Trophoblast cell (in vitro differentiated cells and primary cell): ENCODE measurements at regions not wholly inside any gene's neighbourhood (a gene's known extent, or its start where the extent isn't known, plus 50 kb on each side); places are given as distances from the start of the nearest gene placed in this dataset.

Experiments
- DNase-seq, 2 donors: peaks; one replicate each; pipeline ENCODE4 v3.0.0-alpha.2; 2016
- H2AFZ ChIP-seq: 2 replicates; pipeline ENCODE4 v1.6.1; 2013; ENCODE audit warnings: low read length, moderate library complexity, mild to moderate bottlenecking; ENCODE audit not compliant: insufficient read depth, poor library complexity
- H2AK5ac ChIP-seq: 2 replicates; pipeline ENCODE4 v1.6.1; 2013; ENCODE audit warnings: mild to moderate bottlenecking, low read length
- H2BK120ac ChIP-seq: 2 replicates; pipeline ENCODE4 v1.6.1; 2013; ENCODE audit warnings: low read length, mild to moderate bottlenecking, moderate library complexity; ENCODE audit not compliant: insufficient read depth, poor library complexity
- H2BK12ac ChIP-seq: 2 replicates; pipeline ENCODE4 v1.6.1; 2013; ENCODE audit warnings: mild to moderate bottlenecking, low read length, moderate library complexity
- H2BK5ac ChIP-seq: 2 replicates; pipeline ENCODE4 v1.6.1; 2013; ENCODE audit warnings: low read length, low read depth, moderate library complexity, mild to moderate bottlenecking; ENCODE audit not compliant: poor library complexity
- H3K14ac ChIP-seq: 2 replicates; pipeline ENCODE4 v1.6.1; 2013; ENCODE audit warnings: mild to moderate bottlenecking, low read length
- H3K18ac ChIP-seq: 2 replicates; pipeline ENCODE4 v1.6.1; 2013; ENCODE audit warnings: mild to moderate bottlenecking, low read length
- H3K23ac ChIP-seq: 2 replicates; pipeline ENCODE4 v1.6.1; 2013; ENCODE audit warnings: low read length
- H3K27ac ChIP-seq: 2 replicates; pipeline ENCODE4 v1.5.1; 2013; ENCODE audit warnings: low read depth, mild to moderate bottlenecking, inconsistent platforms, low read length, moderate library complexity
- H3K27me3 ChIP-seq: 2 replicates; pipeline ENCODE4 v1.6.1; 2013; ENCODE audit warnings: inconsistent platforms, mild to moderate bottlenecking, low read length, moderate library complexity; ENCODE audit not compliant: insufficient read depth
- H3K36me3 ChIP-seq, 2 experiments: 1 replicate in 1 of 2; 2 replicates in 1 of 2; pipeline ENCODE4 v1.6.1; 2013; ENCODE audit warnings: low read length in 2 of 2, mild to moderate bottlenecking in 2 of 2, moderate library complexity in 1 of 2; ENCODE audit not compliant: insufficient read depth in 2 of 2, control insufficient read depth in 1 of 2
- H3K4ac ChIP-seq: 2 replicates; pipeline ENCODE4 v1.6.1; 2013; ENCODE audit warnings: low read depth, mild to moderate bottlenecking, low read length, moderate library complexity
- H3K4me1 ChIP-seq, 2 experiments: 1 replicate in 1 of 2; 2 replicates in 1 of 2; pipeline ENCODE4 v1.6.1; 2013; ENCODE audit warnings: low read length in 2 of 2, mild to moderate bottlenecking in 2 of 2, moderate library complexity in 1 of 2; ENCODE audit not compliant: insufficient read depth in 2 of 2, control insufficient read depth in 1 of 2
- H3K4me2 ChIP-seq: 2 replicates; pipeline ENCODE4 v1.6.1; 2013; ENCODE audit warnings: inconsistent platforms, mild to moderate bottlenecking, low read length, moderate library complexity
- H3K4me3 ChIP-seq: 2 replicates; pipeline ENCODE4 v1.5.1; 2013; ENCODE audit warnings: mild to moderate bottlenecking, low read depth, low read length, inconsistent platforms
- H3K79me1 ChIP-seq: one replicate; pipeline ENCODE4 v1.6.1; 2013; ENCODE audit warnings: low read length
- H3K79me2 ChIP-seq: 2 replicates; pipeline ENCODE4 v1.6.1; 2013; ENCODE audit warnings: low read length, mild to moderate bottlenecking; ENCODE audit not compliant: control insufficient read depth, insufficient read depth, poor library complexity
- H3K9ac ChIP-seq: 2 replicates; pipeline ENCODE4 v1.6.1; 2013; ENCODE audit warnings: mild to moderate bottlenecking, low read length
- H3K9me3 ChIP-seq: 2 replicates; pipeline ENCODE4 v1.6.1; 2013; ENCODE audit warnings: low read depth, mild to moderate bottlenecking, control low read depth, inconsistent platforms, low read length; ENCODE audit not compliant: insufficient read depth
- H4K12ac ChIP-seq: 2 replicates; pipeline ENCODE4 v1.6.1; 2013; ENCODE audit warnings: low read depth, mild to moderate bottlenecking, low read length, moderate library complexity
- H4K8ac ChIP-seq: 2 replicates; pipeline ENCODE4 v1.6.1; 2013; ENCODE audit warnings: low read depth, mild to moderate bottlenecking, low read length, moderate library complexity
- H4K91ac ChIP-seq: one replicate; pipeline ENCODE4 v1.6.1; 2013; ENCODE audit warnings: low read depth, mild to moderate bottlenecking, low read length, moderate library complexity
- WGBS: extraction: QIAGEN DNeasy Blood & Tissue Kit; methylation state at CpG from one replicate; pipeline ENCODE4 v1.1.7; 2013; ENCODE audit warnings: missing lambda C conversion rate; ENCODE audit not compliant: insufficient read length, insufficient coverage; ENCODE audit errors: extremely low coverage; 5-methylcytosine and 5-hydroxymethylcytosine counted together

GRCh38 chr6:12232821-12233220 lies 57.3 kb upstream of the EDN1 start:
- no peak overlapping the region for H2BK120ac ChIP-seq
- H3K18ac ChIP-seq, result no peak overlapping the region
- H3K4me1 ChIP-seq, result no peaks in the 10 kb centered on the region
- DNase-seq, result no peak
- no peaks in the 10 kb centered on the region for H3K79me1 ChIP-seq
- no peaks in the 10 kb centered on the region for H3K9me3 ChIP-seq
- no peak overlapping the region for H2AK5ac ChIP-seq
- H2BK5ac ChIP-seq, result no peak overlapping the region
- H3K4ac ChIP-seq, result no peak overlapping the region
- no peak overlapping the region for H3K4me3 ChIP-seq
- no peaks in the 10 kb centered on the region for H3K36me3 ChIP-seq
- no peak overlapping the region for H3K23ac ChIP-seq
- no peak overlapping the region for H3K9ac ChIP-seq
- no peak overlapping the region for H2AFZ ChIP-seq
- H2BK12ac ChIP-seq, result no peak overlapping the region
- no peak overlapping the region for H3K27ac ChIP-seq
- H3K4me2 ChIP-seq, result no peak overlapping the region
- WGBS, result no CpG with 5 or more reads among the region's 1 CpG
- H3K14ac ChIP-seq, result no peak overlapping the region
- no peak overlapping the region for H4K12ac ChIP-seq
- H3K79me2 ChIP-seq, result no peaks in the 10 kb centered on the region
- H4K8ac ChIP-seq, result no peak overlapping the region
- H4K91ac ChIP-seq, result no peak overlapping the region
- H3K27me3 ChIP-seq, result no peaks in the 10 kb centered on the region

DNA sequence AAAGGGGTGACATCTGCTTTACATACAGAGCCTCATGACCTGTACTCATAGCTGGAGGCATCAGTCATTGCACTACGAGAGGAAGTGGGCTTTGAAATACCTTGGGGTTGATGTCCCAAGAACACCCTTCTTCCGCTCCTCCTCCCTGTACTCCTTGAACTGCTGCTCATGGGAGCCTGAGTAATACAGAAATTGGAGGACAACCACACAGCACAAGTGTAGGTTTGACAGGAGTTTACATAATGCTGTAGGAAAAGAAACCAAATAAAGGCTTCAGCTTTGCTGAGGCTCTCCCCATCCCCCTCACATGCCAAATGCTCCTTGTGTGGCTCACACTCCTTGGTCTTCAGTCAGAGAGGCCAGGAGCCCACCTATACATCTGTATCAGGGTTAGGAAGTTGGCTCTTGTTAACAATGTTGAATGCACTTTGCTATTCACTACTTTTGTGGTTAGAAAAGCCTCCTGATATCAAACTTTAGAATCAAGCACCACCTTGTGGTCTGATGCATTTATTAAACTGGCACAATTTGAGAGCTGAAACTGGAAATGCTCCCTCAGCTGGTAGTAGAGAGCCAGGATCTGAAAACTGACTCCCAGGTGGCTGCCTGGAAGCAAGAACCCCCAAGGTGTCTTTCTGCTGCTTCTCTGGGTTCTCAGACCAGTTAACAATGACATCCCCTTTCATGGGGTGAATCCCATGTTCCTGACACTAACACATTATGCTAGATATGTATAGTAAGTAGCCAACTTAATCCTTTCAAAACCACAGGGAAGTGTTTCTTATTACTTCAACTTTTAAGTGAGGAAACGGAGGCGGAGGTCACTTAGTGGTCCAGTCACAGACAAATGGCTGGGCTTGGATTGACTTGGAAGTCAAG lies 56.2 kb upstream of the EDN1 start:
- Histone ChIP-seq H2BK120ac (no peak overlapping the region), H3K18ac (no peak overlapping the region), H3K27ac (no peak overlapping the region), H3K4ac (no peak overlapping the region), H3K27me3 (no peaks in the 10 kb centered on the region), H3K9ac (no peak overlapping the region), H2BK12ac (peak overlapping the region; percentile 28), H4K91ac (no peak overlapping the region), H3K79me2 (no peaks in the 10 kb centered on the region), H3K36me3 (no peaks in the 10 kb centered on the region), H2BK5ac (no peak overlapping the region), H4K8ac (no peak overlapping the region), H3K79me1 (no peaks in the 10 kb centered on the region), H2AFZ (no peak overlapping the region), H3K4me1 (no peaks in the 10 kb centered on the region), H3K4me2 (no peak overlapping the region), H3K9me3 (peaks cover 1% of the 10 kb centered on the region), H3K23ac (no peak overlapping the region), H3K14ac (no peak overlapping the region), H2AK5ac (no peak overlapping the region), H4K12ac (no peak overlapping the region), H3K4me3 (no peak overlapping the region)
- DNase-seq, result peak; percentile 16 to 39
- WGBS, result no CpG with 5 or more reads among the region's 4 CpGs

DNA sequence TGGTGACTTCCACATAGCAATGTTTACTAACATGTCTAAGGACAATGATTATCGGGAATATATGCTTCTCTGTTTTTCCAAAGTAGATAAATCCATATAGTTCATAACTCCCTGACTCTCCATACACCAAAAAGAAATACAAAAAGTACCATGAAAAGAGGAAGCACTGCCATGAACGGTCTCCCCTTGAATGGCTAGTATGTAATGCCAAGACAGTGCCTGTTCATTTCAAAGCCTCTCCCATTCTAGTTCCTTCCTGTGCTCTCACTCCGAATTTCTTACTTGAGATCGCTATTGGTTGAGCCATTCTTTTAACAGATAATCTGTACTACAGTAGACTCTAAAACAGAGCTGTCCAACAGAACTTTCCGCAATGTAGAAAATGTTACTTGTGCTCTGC lies 54.8 kb upstream of the EDN1 start:
- Histone ChIP-seq H2BK5ac (no peak overlapping the region), H3K9me3 (peaks cover 1% of the 10 kb centered on the region), H3K27ac (no peak overlapping the region), H2BK120ac (no peak overlapping the region), H3K4ac (no peak overlapping the region), H2AK5ac (no peak overlapping the region), H3K36me3 (no peaks in the 10 kb centered on the region), H3K4me1 (no peaks in the 10 kb centered on the region), H2BK12ac (no peak overlapping the region), H3K4me3 (no peak overlapping the region), H3K79me2 (no peaks in the 10 kb centered on the region), H4K8ac (no peak overlapping the region), H3K9ac (no peak overlapping the region), H2AFZ (no peak overlapping the region), H3K4me2 (no peak overlapping the region), H3K14ac (no peak overlapping the region), H4K91ac (no peak overlapping the region), H3K79me1 (no peaks in the 10 kb centered on the region), H3K18ac (no peak overlapping the region), H3K27me3 (no peaks in the 10 kb centered on the region), H4K12ac (no peak overlapping the region), H3K23ac (no peak overlapping the region)
- no peak for DNase-seq
- WGBS, result no CpG with 5 or more reads among the region's 5 CpGs

DNA sequence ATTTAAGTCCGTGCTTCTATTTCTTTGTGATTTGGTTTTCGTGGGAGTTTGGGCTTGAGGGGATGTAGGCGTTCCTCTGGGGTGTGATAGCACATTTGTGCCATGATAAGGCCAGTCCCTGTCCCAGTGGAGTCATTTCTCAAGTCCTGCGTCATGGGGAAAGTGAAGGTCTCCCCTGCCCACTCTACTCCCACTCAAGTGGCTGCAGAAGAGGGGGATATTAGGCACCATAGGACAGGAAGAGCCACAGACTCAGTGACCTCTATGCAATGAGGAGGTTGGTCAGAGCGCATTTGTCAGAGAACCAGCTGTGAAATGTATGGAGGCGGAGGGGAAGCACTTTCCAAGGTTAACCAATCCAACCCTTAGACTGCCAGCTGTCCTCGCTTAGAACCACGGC lies 51.9 kb upstream of the EDN1 start:
- no peak overlapping the region for H2AK5ac ChIP-seq
- no peak overlapping the region for H3K4me3 ChIP-seq

More for the DNA sequence above, 51.9 kb upstream of the EDN1 start:
- Histone ChIP-seq H3K9me3 (peaks cover 1% of the 10 kb centered on the region), H2BK5ac (no peak overlapping the region), H3K14ac (no peak overlapping the region), H3K36me3 (no peaks in the 10 kb centered on the region), H2AFZ (no peak overlapping the region), H3K79me2 (no peaks in the 10 kb centered on the region), H3K23ac (peak overlapping the region; percentile 54), H3K18ac (no peak overlapping the region), H3K27me3 (no peaks in the 10 kb centered on the region), H3K4me1 (no peaks in the 10 kb centered on the region), H3K27ac (no peak overlapping the region), H3K4ac (no peak overlapping the region), H3K79me1 (no peaks in the 10 kb centered on the region), H4K91ac (no peak overlapping the region), H2BK120ac (no peak overlapping the region), H3K4me2 (no peak overlapping the region), H2BK12ac (no peak overlapping the region), H4K12ac (no peak overlapping the region), H4K8ac (no peak overlapping the region), H3K9ac (no peak overlapping the region)
- no peak for DNase-seq
- WGBS, result no CpG with 5 or more reads among the region's 8 CpGs
